Fibroblast of skin of left quadriceps (primary cell): ENCODE measurements at regions not wholly inside any gene's neighbourhood (a gene's known extent, or its start where the extent isn't known, plus 50 kb on each side); places are given as distances from the start of the nearest gene placed in this dataset.

ENCODE experiments used
- DNase-seq, 2 experiments: peaks; one replicate each; pipeline ENCODE4 v3.0.0-alpha.2; 2013; ENCODE audit warnings: low read depth in 2 of 2

GRCh38 chr5:172588380-172588779 lies 52.7 kb upstream of the NEURL1B start:
- DNase-seq = no peak

GRCh38 chr5:172587061-172587405 lies 54.0 kb upstream of the NEURL1B start:
- DNase-seq = no peak

GRCh38 chr5:172586125-172587060 lies 54.7 kb upstream of the NEURL1B start:
- DNase-seq = no peak

GRCh38 chr5:172585114-172585513 lies 55.9 kb upstream of the NEURL1B start:
- DNase-seq = no peak

GRCh38 chr5:172584638-172585037 lies 56.4 kb upstream of the NEURL1B start:
- DNase-seq = no peak

- no peak for DNase-seq
Measured at GRCh38 chr5:172583931-172584511, 57.0 kb upstream of the NEURL1B start.

- DNase-seq = no peak
Measured at GRCh38 chr5:172582940-172583339, 58.1 kb upstream of the NEURL1B start.

- no peak for DNase-seq
Measured at GRCh38 chr5:172581315-172581714, 59.7 kb upstream of the NEURL1B start.

GRCh38 chr5:172579403-172579990 lies 61.6 kb upstream of the NEURL1B start:
- DNase-seq = no peak

- no peak for DNase-seq
Measured at GRCh38 chr5:172577267-172577909, 63.7 kb upstream of the NEURL1B start.

- no peak for DNase-seq
Measured at GRCh38 chr5:172575816-172576545, 65.1 kb upstream of the NEURL1B start.

- no peak for DNase-seq
Measured at GRCh38 chr5:172575416-172575815, 65.6 kb upstream of the NEURL1B start.

- DNase-seq = no peak
Measured at GRCh38 chr5:172574871-172575223, 66.2 kb upstream of the NEURL1B start.

- no peak for DNase-seq
Measured at GRCh38 chr5:172573986-172574870, 66.8 kb upstream of the NEURL1B start.

- no peak for DNase-seq
Measured at GRCh38 chr5:172573120-172573882, 67.8 kb upstream of the NEURL1B start.

GRCh38 chr5:172572440-172572839 lies 68.6 kb upstream of the NEURL1B start:
- no peak for DNase-seq

GRCh38 chr5:172571892-172572291 lies 69.2 kb upstream of the NEURL1B start:
- DNase-seq = no peak

- DNase-seq = no peak
Measured at GRCh38 chr5:172571413-172571812, 69.7 kb upstream of the NEURL1B start.

- no peak for DNase-seq
Measured at GRCh38 chr5:172570594-172571334, 70.3 kb upstream of the NEURL1B start.
